HCT116 (cell line): ENCODE measurements at regions not wholly inside any gene's neighbourhood (a gene's known extent, or its start where the extent isn't known, plus 50 kb on each side); places are given as distances from the start of the nearest gene placed in this dataset.

Experiments
- CTCF ChIP-seq, 3 experiments: fragments of 200-600 bp in 1 of 3; sonication (generic) in 1 of 3; IDR thresholded peaks in 2 of 3; conservative IDR thresholded peaks in 1 of 3; 2 replicates each; pipeline ENCODE4 v1.5.1; 2012 to 2017; ENCODE audit warnings: low read depth in 2 of 3, low read length in 2 of 3, antibody characterized with exemption in 1 of 3, borderline replicate concordance in 1 of 3, control low read depth in 1 of 3, mild to moderate bottlenecking in 1 of 3, mixed read lengths in 1 of 3, mixed run types in 1 of 3, moderate library complexity in 1 of 3; ENCODE audit not compliant: insufficient read depth in 1 of 3
- EGR1 ChIP-seq: IDR thresholded peaks from 2 replicates; pipeline ENCODE4 v1.6.1; 2012; ENCODE audit warnings: low read depth
- MAX ChIP-seq: IDR thresholded peaks from 2 replicates; pipeline ENCODE4 v1.6.1; 2012
- POLR2A ChIP-seq: IDR thresholded peaks from 2 replicates; pipeline ENCODE4 v1.7.0; 2011; ENCODE audit warnings: borderline replicate concordance; ENCODE audit not compliant: insufficient read depth, insufficient read length; ENCODE audit errors: extremely low read depth
- POLR2AphosphoS5 ChIP-seq: IDR thresholded peaks from 2 replicates; pipeline ENCODE4 v1.6.1; 2011; ENCODE audit warnings: mild to moderate bottlenecking, low read depth, low read length, moderate library complexity
- REST ChIP-seq: IDR thresholded peaks from 2 replicates; pipeline ENCODE4 v1.6.1; 2012; ENCODE audit warnings: low read depth

- TF ChIP-seq EGR1 (no peak), MAX (no peak), CTCF (IDR thresholded peaks at IDR 0.05 in 2 of 3, conservative IDR thresholded peaks at IDR 0.05 in 1 of 3; ENCODE audit: borderline replicate concordance in 1 of 3, insufficient read depth in 1 of 3, low read depth in 2 of 3, low read length in 2 of 3) (no peak), POLR2AphosphoS5 (no peak), POLR2A (no peak), REST (no peak)
Observed at GRCh38 chr15:38861108-38861507, 296.5 kb upstream of the RASGRP1 start.
